HCT116 (cell line): ENCODE measurements at regions not wholly inside any gene's neighbourhood (a gene's known extent, or its start where the extent isn't known, plus 50 kb on each side); places are given as distances from the start of the nearest gene placed in this dataset.

Experiments used
- ATAC-seq: fragments of 200-7000 bp; cut with Tn5 transposase; 2 replicates; pipeline ENCODE4 v1.9.1; 2020; ENCODE audit warnings: mild to moderate bottlenecking, moderate library complexity
- BruUV-seq: library from RNA; stranded (reverse); fragments of 400-500 nt; replicated peaks from 2 replicates; lab custom pipeline; 2021; lab: Mats Ljungman, UMichigan
- CTCF ChIA-PET: fragments of 300-600 bp; sonication (Branson Sonifier 250); formaldehyde crosslinking; loops from one replicate; lab custom pipeline; 2021; ENCODE audit warnings: antibody characterized with exemption; lab: Charles Lee
- POLR2A ChIA-PET: fragments of 300-600, 350-600 bp; sonication (Branson Sonifier 250); formaldehyde crosslinking; loops from one replicate; lab custom pipeline; 2021; ENCODE audit warnings: antibody characterized with exemption; lab: Charles Lee
- RAD21 ChIA-PET, 2 experiments: fragments of 300-600 bp; sonication (Branson Sonifier 250); formaldehyde crosslinking; loops; one replicate each; lab custom pipeline; 2023; ENCODE audit warnings: low total read pairs in 2 of 2; ENCODE audit not compliant: uncharacterized antibody in 2 of 2, unreplicated experiment in 2 of 2, low non-redundant PET in 1 of 2; lab: Charles Lee
- DNase-seq: peaks from one replicate; pipeline ENCODE4 v3.0.0-alpha.2; 2010; ENCODE audit warnings: low read depth, low spot score
- H2AFZ ChIP-seq: fragments of 200-600 bp; shearing (Covaris generic), sonication (generic); 2 replicates; pipeline ENCODE4 v1.6.1; 2017; ENCODE audit warnings: low read depth, mixed run types, mixed read lengths, antibody characterized with exemption, low read length; ENCODE audit not compliant: poor library complexity, severe bottlenecking
- H3K27ac ChIP-seq: 2 replicates; pipeline ENCODE4 v1.5.1; 2012; ENCODE audit warnings: low read depth, low read length
- H3K27me3 ChIP-seq: fragments of 200-600 bp; sonication (generic); 2 replicates; pipeline ENCODE4 v1.6.1; 2016; ENCODE audit warnings: mixed run types, low read length, mixed read lengths; ENCODE audit not compliant: insufficient read depth
- H3K36me3 ChIP-seq, 2 experiments: fragments of 200-500 bp in 1 of 2; fragments of 200-600 bp in 1 of 2; sonication (Bioruptor generic) in 1 of 2; sonication (generic) in 1 of 2; 2 replicates each; pipeline versions ENCODE4 v1.5.1 to v1.6.1; 2014 to 2016; ENCODE audit warnings: low read length in 2 of 2, inconsistent platforms in 1 of 2, mixed read lengths in 1 of 2, mixed run types in 1 of 2; ENCODE audit not compliant: insufficient read depth in 2 of 2, control insufficient read depth in 1 of 2
- H3K4me1 ChIP-seq, 2 experiments: fragments of 200-600 bp in 1 of 2; sonication (generic) in 1 of 2; 2 replicates each; pipeline versions ENCODE4 v1.5.1 to v1.6.1; 2012 to 2017; ENCODE audit warnings: low read length in 2 of 2, inconsistent platforms in 1 of 2, mild to moderate bottlenecking in 1 of 2, mixed read lengths in 1 of 2, mixed run types in 1 of 2, moderate library complexity in 1 of 2; ENCODE audit not compliant: insufficient read depth in 2 of 2, control insufficient read depth in 1 of 2
- H3K4me2 ChIP-seq: fragments of 200-600 bp; sonication (generic); 2 replicates; pipeline ENCODE4 v1.6.1; 2017; ENCODE audit warnings: mixed run types, low read length, mixed read lengths
- H3K4me3 ChIP-seq, 2 experiments: fragments of 200-600 bp in 1 of 2; sonication (generic) in 1 of 2; replicated peaks in 1 of 2; 2 replicates each; pipeline ENCODE4 v1.5.1; 2011 to 2016; ENCODE audit warnings: low read length in 2 of 2, control low read depth in 1 of 2, low read depth in 1 of 2, mild to moderate bottlenecking in 1 of 2, mixed read lengths in 1 of 2, mixed run types in 1 of 2
- H3K79me2 ChIP-seq: fragments of 200-600 bp; sonication (generic); 2 replicates; pipeline ENCODE4 v1.6.1; 2017; ENCODE audit warnings: mild to moderate bottlenecking, mixed run types, low read length, moderate library complexity, mixed read lengths; ENCODE audit not compliant: insufficient read depth
- H3K9ac ChIP-seq: fragments of 200-600 bp; sonication (generic); 2 replicates; pipeline ENCODE4 v1.6.1; 2016; ENCODE audit warnings: low read length, mixed read lengths
- H3K9me2 ChIP-seq: fragments of 200-600 bp; sonication (generic), shearing (Covaris generic); 2 replicates; pipeline ENCODE4 v1.6.1; 2017; ENCODE audit warnings: mixed run types, mild to moderate bottlenecking, moderate library complexity; ENCODE audit not compliant: insufficient read depth
- H3K9me3 ChIP-seq, 2 experiments: fragments of 200-500 bp in 1 of 2; fragments of 200-600 bp in 1 of 2; sonication (Bioruptor generic) in 1 of 2; sonication (generic) in 1 of 2; 2 replicates each; pipeline ENCODE4 v1.6.1; 2014 to 2017; ENCODE audit warnings: low read length in 2 of 2, mixed read lengths in 2 of 2, inconsistent platforms in 1 of 2, low read depth in 1 of 2, mild to moderate bottlenecking in 1 of 2, mixed run types in 1 of 2, moderate library complexity in 1 of 2; ENCODE audit not compliant: control insufficient read depth in 1 of 2, insufficient read depth in 1 of 2
- H4K20me1 ChIP-seq: fragments of 200-600 bp; sonication (generic), shearing (Covaris generic); 2 replicates; pipeline ENCODE4 v1.6.1; 2017; ENCODE audit warnings: mixed run types, mild to moderate bottlenecking, moderate library complexity; ENCODE audit not compliant: insufficient read depth
- ATF3 ChIP-seq: IDR thresholded peaks from 2 replicates; pipeline ENCODE4 v1.6.1; 2012
- CBX3 ChIP-seq: IDR thresholded peaks from 2 replicates; pipeline ENCODE4 v1.6.1; 2012; ENCODE audit warnings: low read depth
- CEBPB ChIP-seq: IDR thresholded peaks from 2 replicates; pipeline ENCODE4 v1.6.1; 2012; ENCODE audit warnings: low read depth
- CTCF ChIP-seq, 3 experiments: fragments of 200-600 bp in 1 of 3; sonication (generic) in 1 of 3; IDR thresholded peaks in 2 of 3; conservative IDR thresholded peaks in 1 of 3; 2 replicates each; pipeline ENCODE4 v1.5.1; 2012 to 2017; ENCODE audit warnings: low read depth in 2 of 3, low read length in 2 of 3, antibody characterized with exemption in 1 of 3, borderline replicate concordance in 1 of 3, control low read depth in 1 of 3, mild to moderate bottlenecking in 1 of 3, mixed read lengths in 1 of 3, mixed run types in 1 of 3, moderate library complexity in 1 of 3; ENCODE audit not compliant: insufficient read depth in 1 of 3
- EGR1 ChIP-seq: IDR thresholded peaks from 2 replicates; pipeline ENCODE4 v1.6.1; 2012; ENCODE audit warnings: low read depth
- ELF1 ChIP-seq: IDR thresholded peaks from 2 replicates; pipeline ENCODE4 v1.6.1; 2012; ENCODE audit warnings: low read depth, borderline replicate concordance
- EZH2phosphoT487 ChIP-seq: fragments of 200-600 bp; IDR thresholded peaks from 2 replicates; pipeline ENCODE4 v1.6.1; 2018; ENCODE audit warnings: antibody characterized with exemption, borderline replicate concordance
- FOSL1 ChIP-seq: IDR thresholded peaks from 2 replicates; pipeline ENCODE4 v1.6.1; 2012; ENCODE audit warnings: low read depth
- JUND ChIP-seq: IDR thresholded peaks from 2 replicates; pipeline ENCODE4 v1.6.1; 2012
- MAX ChIP-seq: IDR thresholded peaks from 2 replicates; pipeline ENCODE4 v1.6.1; 2012
- POLR2A ChIP-seq: IDR thresholded peaks from 2 replicates; pipeline ENCODE4 v1.7.0; 2011; ENCODE audit warnings: borderline replicate concordance; ENCODE audit not compliant: insufficient read depth, insufficient read length; ENCODE audit errors: extremely low read depth
- POLR2AphosphoS5 ChIP-seq: IDR thresholded peaks from 2 replicates; pipeline ENCODE4 v1.6.1; 2011; ENCODE audit warnings: mild to moderate bottlenecking, low read depth, low read length, moderate library complexity
- RAD21 ChIP-seq: IDR thresholded peaks from 2 replicates; pipeline ENCODE4 v1.6.1; 2012; ENCODE audit warnings: low read depth, mild to moderate bottlenecking
- SIN3A ChIP-seq: IDR thresholded peaks from 2 replicates; pipeline ENCODE4 v1.6.1; 2012; ENCODE audit warnings: low read depth
- SP1 ChIP-seq: IDR thresholded peaks from 2 replicates; pipeline ENCODE4 v1.6.1; 2012; ENCODE audit warnings: low read depth
- SRF ChIP-seq: IDR thresholded peaks from 2 replicates; pipeline ENCODE4 v1.6.1; 2012; ENCODE audit warnings: low read depth
- TCF7L2 ChIP-seq: IDR thresholded peaks from 2 replicates; pipeline ENCODE4 v1.7.0; 2011; ENCODE audit warnings: borderline replicate concordance, inconsistent platforms; ENCODE audit not compliant: insufficient read depth, insufficient read length; ENCODE audit errors: extremely low read depth
- YY1 ChIP-seq: IDR thresholded peaks from 2 replicates; pipeline ENCODE4 v1.6.1; 2011; ENCODE audit warnings: low read length, low read depth, moderate library complexity, mild to moderate bottlenecking; ENCODE audit not compliant: insufficient replicate concordance; ENCODE audit errors: extremely low read depth
- ZBTB33 ChIP-seq: IDR thresholded peaks from 2 replicates; pipeline ENCODE4 v1.6.1; 2011; ENCODE audit warnings: mild to moderate bottlenecking, low read length, moderate library complexity; ENCODE audit not compliant: insufficient replicate concordance; ENCODE audit errors: extremely low read depth
- ZFX ChIP-seq: fragments of 450-650 bp; IDR thresholded peaks from 2 replicates; pipeline ENCODE4 v1.6.1; 2017
- intact Hi-C: fragments of 100-400 bp; cut with micrococcal nuclease; formaldehyde crosslinking; loops from 2 replicates; pipeline ENCODE4 v1.10.0; 2022
- TF ChIP-seq, protein P1 (sequence below): IDR thresholded peaks from 2 replicates; pipeline ENCODE4 v1.6.1; 2012; ENCODE audit warnings: low read depth

DNA sequence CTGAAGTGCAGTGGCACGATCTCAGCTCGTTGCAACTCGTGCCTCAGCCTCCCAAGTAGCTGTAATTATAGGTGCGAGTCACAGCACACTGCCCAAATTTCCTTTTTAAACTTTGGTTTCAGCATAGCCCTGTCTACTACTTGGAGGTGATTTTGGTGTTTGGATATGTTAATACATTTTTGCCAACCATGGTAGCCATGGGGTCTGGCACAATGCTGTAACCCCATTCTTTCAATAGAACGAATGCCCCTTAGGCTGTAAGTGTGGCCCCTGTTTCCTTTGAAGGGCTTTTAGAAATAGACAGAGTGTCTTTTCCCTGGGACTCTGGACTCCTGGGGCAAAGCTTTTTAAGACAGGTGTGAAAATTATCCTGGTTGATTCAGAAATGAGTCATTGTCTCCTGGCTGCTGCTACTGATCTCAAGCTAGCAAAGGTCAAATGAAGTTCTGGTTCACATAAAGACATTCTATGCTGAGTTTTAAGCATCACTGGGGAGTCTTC lies 141.1 kb upstream of the RUNX1 start:
- ChIA-PET RAD21 (no interaction called here), CTCF (no interaction called here), POLR2A (interaction anchor here (1.0 kb wide), 1 partner anchor 14 kb away, joined by 4 read pairs; no protein-coding TSS in a partner anchor)
- Histone ChIP-seq H3K9me3 (no peaks in the 10 kb centered on the region), H3K27me3 (0 out of 2 replicates have a peak, but pooled peaks cover 3% of the 10 kb centered on the region), H3K4me1 (peaks cover 12 to 26% of the 10 kb centered on the region in 2 experiments), H3K27ac (peak overlapping the region; percentile 2; the same call in 1 of the 2 replicates), H4K20me1 (no peaks in the 10 kb centered on the region), H3K36me3 (no peaks in the 10 kb centered on the region), H3K9ac (peak overlapping the region; percentile 26; the same call in 1 of the 2 replicates), H3K9me2 (no peaks in the 10 kb centered on the region), H3K79me2 (no peaks in the 10 kb centered on the region), H3K4me2 (peak overlapping the region; percentile 70), H2AFZ (no peak overlapping the region), H3K4me3 (0 out of 4 replicates have a peak overlapping the region, but pooled peaks of 1 of the 2 experiments have one; percentile 6)
- DNase-seq = peak; percentile 58
- BruUV-seq = no TSS peak
- ATAC-seq = peak; percentile 89
- intact Hi-C loops = no loop called here
- TF ChIP-seq FOSL1 (peak; percentile 84), JUND (peak; percentile 82), SP1 (peak; percentile 55), RAD21 (peak; percentile 30; the same call in 1 of the 2 replicates), ELF1 (no peak), MAX (no peak), ZFX (no peak), YY1 (no peak), CEBPB (no peak), ATF3 (no peak), SRF (no peak), ZBTB33 (no peak), SIN3A (no peak), POLR2AphosphoS5 (no peak), EGR1 (no peak), CBX3 (no peak; the same call in none of the 2 replicates), CTCF (IDR thresholded peaks at IDR 0.05 in 2 of 3, conservative IDR thresholded peaks at IDR 0.05 in 1 of 3; ENCODE audit: borderline replicate concordance in 1 of 3, insufficient read depth in 1 of 3, low read depth in 2 of 3, low read length in 2 of 3) (no peak), TCF7L2 (peak; percentile 51), POLR2A (no peak), EZH2phosphoT487 (no peak)
- TF ChIP-seq, protein P1, sequence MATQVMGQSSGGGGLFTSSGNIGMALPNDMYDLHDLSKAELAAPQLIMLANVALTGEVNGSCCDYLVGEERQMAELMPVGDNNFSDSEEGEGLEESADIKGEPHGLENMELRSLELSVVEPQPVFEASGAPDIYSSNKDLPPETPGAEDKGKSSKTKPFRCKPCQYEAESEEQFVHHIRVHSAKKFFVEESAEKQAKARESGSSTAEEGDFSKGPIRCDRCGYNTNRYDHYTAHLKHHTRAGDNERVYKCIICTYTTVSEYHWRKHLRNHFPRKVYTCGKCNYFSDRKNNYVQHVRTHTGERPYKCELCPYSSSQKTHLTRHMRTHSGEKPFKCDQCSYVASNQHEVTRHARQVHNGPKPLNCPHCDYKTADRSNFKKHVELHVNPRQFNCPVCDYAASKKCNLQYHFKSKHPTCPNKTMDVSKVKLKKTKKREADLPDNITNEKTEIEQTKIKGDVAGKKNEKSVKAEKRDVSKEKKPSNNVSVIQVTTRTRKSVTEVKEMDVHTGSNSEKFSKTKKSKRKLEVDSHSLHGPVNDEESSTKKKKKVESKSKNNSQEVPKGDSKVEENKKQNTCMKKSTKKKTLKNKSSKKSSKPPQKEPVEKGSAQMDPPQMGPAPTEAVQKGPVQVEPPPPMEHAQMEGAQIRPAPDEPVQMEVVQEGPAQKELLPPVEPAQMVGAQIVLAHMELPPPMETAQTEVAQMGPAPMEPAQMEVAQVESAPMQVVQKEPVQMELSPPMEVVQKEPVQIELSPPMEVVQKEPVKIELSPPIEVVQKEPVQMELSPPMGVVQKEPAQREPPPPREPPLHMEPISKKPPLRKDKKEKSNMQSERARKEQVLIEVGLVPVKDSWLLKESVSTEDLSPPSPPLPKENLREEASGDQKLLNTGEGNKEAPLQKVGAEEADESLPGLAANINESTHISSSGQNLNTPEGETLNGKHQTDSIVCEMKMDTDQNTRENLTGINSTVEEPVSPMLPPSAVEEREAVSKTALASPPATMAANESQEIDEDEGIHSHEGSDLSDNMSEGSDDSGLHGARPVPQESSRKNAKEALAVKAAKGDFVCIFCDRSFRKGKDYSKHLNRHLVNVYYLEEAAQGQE = no peak
